HG03558 (cell line): ENCODE measurements at regions not wholly inside any gene's neighbourhood (a gene's known extent, or its start where the extent isn't known, plus 50 kb on each side); places are given as distances from the start of the nearest gene placed in this dataset.
"Not testable (repeated sequence)": the region's sequence is repeated elsewhere in the genome, so short reads cannot be mapped to it uniquely, and the experiment has no call there.

Experiments used
- ATAC-seq: cut with Tn5 transposase; IDR thresholded peaks from one replicate; pipeline ENCODE4 v1.9.1; 2021; ENCODE audit warnings: moderate number of reproducible peaks; ENCODE audit not compliant: unreplicated experiment; ENCODE audit errors: extremely low read depth

DNA sequence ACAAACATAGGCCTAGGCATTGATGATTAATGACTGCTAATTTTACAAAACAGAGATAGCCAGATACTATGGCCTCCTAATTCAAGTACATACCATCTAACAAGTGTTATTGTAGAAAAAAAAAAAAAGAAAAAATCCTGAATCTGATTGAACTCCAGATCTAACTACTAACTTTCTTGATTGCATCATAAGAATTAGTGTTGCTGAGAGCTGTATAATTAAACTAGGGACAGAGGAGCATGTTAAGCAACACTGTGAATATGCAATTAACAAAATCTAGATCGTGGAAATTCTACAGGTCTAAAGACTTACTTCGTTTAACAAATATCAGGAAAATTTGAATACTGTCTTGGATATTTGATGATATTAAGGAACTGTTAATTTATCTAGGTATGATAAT is 208.3 kb upstream of the ZNF608 start:
- no peak for ATAC-seq

DNA sequence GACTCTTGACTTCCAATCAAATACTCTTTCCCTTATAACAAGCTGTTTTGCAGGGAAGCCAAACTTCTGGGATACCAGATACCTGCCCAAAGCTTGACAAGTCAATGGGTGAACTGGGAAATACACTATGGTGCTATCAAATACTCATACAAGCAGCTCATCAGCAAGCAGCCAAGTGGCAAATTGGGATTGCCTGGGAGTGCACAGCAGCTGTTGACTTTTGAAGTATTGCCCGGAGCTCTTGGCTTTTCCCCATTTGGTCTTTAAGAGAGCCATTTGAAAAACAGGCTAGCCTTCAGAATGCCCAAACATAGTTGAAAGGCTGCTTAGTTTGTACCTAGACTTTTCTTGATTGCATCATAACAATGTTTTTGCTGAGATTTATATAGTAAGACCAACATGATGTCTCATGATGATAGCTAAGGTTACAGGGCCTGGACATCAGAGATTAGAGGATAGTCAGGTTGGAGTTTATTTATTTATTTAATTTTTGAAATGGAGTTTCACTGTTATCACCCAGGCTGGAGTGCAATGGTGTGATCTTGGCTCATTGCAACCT is 210.1 kb upstream of the ZNF608 start:
- no peak for ATAC-seq

- no peak for ATAC-seq
Measured at GRCh38 chr5:124957063-124957462, 210.6 kb upstream of the ZNF608 start.

DNA sequence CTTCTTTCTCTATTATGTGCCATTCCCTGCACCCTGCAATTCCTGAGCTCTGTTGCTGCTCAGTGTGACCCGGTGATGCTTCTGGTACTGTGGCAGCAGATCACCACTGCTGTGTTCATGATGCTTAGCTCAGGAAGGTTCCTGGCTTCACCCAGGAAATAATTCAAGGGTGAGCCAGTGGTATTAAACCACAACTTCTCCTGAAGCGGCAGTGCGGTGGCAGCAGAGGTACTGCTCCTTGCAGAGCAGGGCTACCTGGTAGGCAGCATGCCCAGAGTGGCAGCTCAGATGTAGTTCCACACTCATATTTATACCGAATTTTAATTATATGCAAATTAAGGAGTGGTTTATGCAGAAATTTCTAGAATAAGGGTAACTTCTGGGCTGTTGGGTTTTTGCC is 213.8 kb upstream of the ZNF608 start:
- ATAC-seq, result no peak

DNA sequence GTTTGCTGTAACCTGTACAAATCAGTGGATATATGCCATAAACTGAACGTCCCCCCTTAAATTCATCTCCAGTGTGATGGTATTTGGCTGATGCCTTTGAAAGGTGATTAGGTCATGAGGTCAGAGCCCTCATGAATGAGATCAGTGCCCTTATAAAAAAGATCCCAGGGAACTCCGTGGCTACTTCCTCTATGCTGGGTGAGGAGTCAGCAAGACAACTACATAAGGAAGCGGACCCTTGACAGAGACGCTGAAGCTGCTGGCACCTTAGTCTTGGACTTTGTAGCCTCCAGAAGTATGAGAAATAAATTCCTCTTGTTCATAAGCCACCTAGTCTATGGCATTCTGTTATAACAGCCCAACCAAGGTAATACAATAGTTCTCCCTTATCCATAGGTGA is 215.1 kb upstream of the ZNF608 start:
- no peak for ATAC-seq

- ATAC-seq, result no peak
Measured at GRCh38 chr5:124962111-124962510, 215.7 kb upstream of the ZNF608 start.

DNA sequence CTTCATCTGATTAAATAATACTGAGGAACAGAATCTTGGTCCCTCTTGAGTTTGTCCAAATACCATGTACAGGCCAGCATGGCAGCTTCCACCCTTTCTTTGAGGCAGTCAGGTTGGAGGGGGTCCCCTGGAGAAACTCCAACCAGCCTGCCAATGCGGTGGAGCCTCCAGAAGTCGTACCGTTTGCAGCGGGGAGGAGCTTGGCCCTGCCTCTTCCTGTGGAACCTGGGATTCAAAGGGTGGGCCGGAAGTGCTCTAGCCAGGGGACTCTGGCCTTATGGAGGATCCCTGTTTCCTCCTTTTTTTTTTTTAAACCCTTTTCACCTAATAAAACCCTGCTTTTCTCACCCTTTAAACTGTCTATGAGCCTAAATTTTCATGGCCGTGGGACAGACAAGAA is 216.3 kb upstream of the ZNF608 start:
- ATAC-seq, result no peak

- ATAC-seq, result no peak
Measured at GRCh38 chr5:124963236-124963919, 216.9 kb upstream of the ZNF608 start.

- ATAC-seq, result not testable (repeated sequence)
Measured at GRCh38 chr5:124966741-124967140, 220.3 kb upstream of the ZNF608 start.

GRCh38 chr5:124970381-124970780 is 223.9 kb upstream of the ZNF608 start:
- not testable (repeated sequence) for ATAC-seq

GRCh38 chr5:124972703-124973102 is 226.3 kb upstream of the ZNF608 start:
- ATAC-seq, result no peak

DNA sequence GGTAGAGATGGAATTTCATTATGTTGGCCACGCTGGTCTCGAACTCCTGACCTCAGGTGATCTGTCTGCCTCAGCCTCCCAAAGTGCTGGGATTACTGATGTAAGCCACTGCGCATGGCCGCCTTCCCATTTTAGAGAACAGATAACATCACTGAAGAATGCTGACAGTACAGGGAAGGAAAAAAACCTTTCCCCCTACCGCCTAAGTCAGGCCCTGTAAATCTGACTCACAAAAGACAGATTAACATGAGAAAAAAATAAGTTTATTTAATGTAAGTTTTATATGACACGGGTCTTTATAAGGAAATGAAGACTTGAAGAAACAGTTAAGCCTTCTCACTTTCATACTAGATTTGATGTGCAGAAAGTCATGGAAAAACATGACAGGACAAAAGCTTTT is 227.2 kb upstream of the ZNF608 start:
- no peak for ATAC-seq

- no peak for ATAC-seq
Measured at GRCh38 chr5:124976086-124976485, 229.6 kb upstream of the ZNF608 start.

DNA sequence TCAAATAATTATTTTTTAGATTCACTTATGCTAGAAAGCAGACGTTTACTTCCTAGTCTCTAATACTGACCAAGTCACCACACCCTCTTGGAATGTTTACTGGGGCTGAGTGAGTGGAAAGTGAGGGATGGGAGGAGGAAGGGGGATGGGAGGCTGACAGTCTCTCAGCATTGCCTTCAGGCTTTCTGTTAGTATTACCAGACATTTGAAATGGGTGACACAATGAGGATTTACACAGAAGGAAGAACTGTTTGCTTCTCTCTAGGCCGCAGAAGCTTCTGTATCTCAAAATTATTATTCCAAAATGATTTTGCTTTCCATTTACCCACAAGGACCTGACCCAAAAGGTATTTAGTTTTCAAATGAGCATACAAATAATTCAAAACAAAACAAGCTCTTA is 232.8 kb upstream of the ZNF608 start:
- ATAC-seq, result no peak

DNA sequence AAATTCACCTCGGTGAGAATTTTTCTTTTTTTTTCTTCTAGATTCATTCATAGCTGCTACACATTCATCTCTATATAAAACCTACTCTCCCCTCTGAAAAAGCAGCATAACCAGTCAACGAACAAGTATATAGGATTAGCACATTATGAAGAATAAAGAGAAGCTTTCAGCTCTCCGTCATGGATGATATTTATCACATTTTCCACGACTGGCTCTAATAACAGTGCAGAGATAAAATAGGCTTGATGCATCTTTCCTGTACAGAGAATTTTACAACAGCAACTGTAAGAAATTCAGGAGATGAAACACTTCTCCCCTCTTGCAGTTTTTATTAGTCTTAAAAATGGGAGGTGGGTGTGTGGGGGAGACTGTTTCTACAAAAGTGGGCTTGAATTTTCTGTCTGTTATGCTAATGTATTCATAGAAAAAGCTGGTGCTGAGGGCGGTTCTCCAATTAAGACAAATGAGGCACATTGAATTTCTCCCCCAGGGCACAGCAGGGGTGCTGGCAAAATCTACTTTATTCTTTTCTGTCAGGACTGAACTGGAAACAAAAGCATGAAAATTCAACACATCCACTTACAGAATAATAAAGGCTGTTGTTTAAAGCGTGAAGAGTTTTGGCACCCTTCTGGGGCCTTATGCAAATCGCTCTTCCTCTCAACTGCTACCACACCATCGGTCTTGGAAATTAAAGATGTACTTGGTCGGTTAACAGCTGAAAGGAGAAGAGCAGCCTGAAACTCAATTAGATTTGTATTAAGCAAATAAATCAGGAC is 233.9 kb upstream of the ZNF608 start:
- ATAC-seq, result peak; percentile 94

- ATAC-seq, result no peak
Measured at GRCh38 chr5:124981901-124982300, 235.5 kb upstream of the ZNF608 start.

- ATAC-seq, result no peak
Measured at GRCh38 chr5:124986170-124986569, 239.7 kb upstream of the ZNF608 start.

GRCh38 chr5:124986667-124987066 is 240.2 kb upstream of the ZNF608 start:
- ATAC-seq, result no peak

GRCh38 chr5:124987786-124988185 is 241.3 kb upstream of the ZNF608 start:
- ATAC-seq, result not testable (repeated sequence)

DNA sequence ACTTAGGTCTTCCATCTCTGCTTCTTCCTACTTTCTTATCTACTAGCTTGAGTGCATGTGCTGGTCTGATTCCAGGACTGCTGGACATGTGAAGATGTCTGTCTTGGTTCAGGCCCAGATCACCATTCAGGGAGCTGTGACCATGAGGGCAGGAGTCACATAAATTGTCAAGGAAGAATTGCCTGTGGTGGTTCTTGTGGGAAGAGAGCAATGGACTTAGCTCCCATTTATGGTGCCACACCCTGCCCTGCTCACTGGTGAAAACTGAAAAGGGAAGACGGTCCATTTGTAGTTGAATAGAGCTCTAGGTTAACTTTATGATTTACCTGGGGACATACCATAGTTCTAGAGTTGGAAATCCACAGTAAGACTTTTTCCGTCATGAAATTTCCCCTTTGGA is 244.3 kb upstream of the ZNF608 start:
- ATAC-seq, result no peak

DNA sequence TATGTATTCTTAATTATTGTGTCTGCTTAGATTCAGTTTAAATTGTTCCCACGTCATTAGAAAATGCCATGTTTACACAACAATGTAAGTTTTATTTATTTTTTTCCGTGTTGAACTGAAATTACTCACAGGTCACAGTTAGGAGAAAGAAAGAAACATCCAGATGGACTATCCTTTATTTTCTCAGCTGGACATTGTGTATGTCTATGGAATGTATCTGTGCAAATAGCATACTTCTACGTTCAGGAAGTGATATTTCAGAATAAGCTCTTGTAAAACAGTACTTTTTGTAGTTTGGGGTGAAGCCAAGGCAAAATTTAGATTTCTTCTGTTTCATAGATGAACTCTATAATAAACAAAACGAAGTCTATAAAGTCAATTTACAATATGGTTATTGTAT is 249.0 kb upstream of the ZNF608 start:
- no peak for ATAC-seq
